SK-N-SH (cell line): ENCODE measurements at regions not wholly inside any gene's neighbourhood (a gene's known extent, or its start where the extent isn't known, plus 50 kb on each side); places are given as distances from the start of the nearest gene placed in this dataset.

ENCODE experiments used
- CTCF ChIA-PET: fragments of 300-600, 350-600 bp; formaldehyde crosslinking; extraction: SDS; loops from one replicate; lab custom pipeline; 2021; lab: Yijun Ruan, JAX
- POLR2A ChIA-PET: fragments of 350-600 bp; sonication (Branson Sonifier 250); formaldehyde crosslinking; extraction: SDS; loops from one replicate; lab custom pipeline; 2020; ENCODE audit warnings: antibody characterized with exemption, inconsistent platforms; lab: Yijun Ruan, JAX
- DNase-seq: peaks from one replicate; pipeline ENCODE4 v3.0.0; 2012
- H2AFZ ChIP-seq: fragments of 200-600 bp; sonication (generic); 2 replicates; pipeline ENCODE4 v1.8.1; 2016; ENCODE audit warnings: antibody characterized with exemption, mild to moderate bottlenecking, low read depth
- H3F3A ChIP-seq: fragments of 200-600 bp; sonication (generic); replicated peaks from 2 replicates; pipeline ENCODE3; 2016; ENCODE audit warnings: antibody characterized with exemption, mild to moderate bottlenecking; ENCODE audit not compliant: insufficient read depth
- H3K27ac ChIP-seq, 2 experiments: fragments of 200-500 bp in 1 of 2; fragments of 200-600 bp in 1 of 2; sonication (Bioruptor generic) in 1 of 2; sonication (generic), shearing (Covaris generic) in 1 of 2; 2 replicates each; pipeline versions ENCODE4 v1.5.1 to v1.6.1; 2014 to 2016; ENCODE audit warnings: low read depth in 2 of 2, inconsistent platforms in 1 of 2, low read length in 1 of 2, mild to moderate bottlenecking in 1 of 2, mixed read lengths in 1 of 2
- H3K27me3 ChIP-seq: fragments of 200-600 bp; sonication (generic), shearing (Covaris generic); 2 replicates; pipeline ENCODE4 v1.6.1; 2016; ENCODE audit warnings: mixed run types; ENCODE audit not compliant: insufficient read depth
- H3K36me3 ChIP-seq, 2 experiments: fragments of 200-500 bp in 1 of 2; fragments of 200-600 bp in 1 of 2; sonication (Bioruptor generic) in 1 of 2; sonication (generic) in 1 of 2; replicated peaks in 1 of 2; 2 replicates each; pipeline versions ENCODE3 to v1.5.1; 2014 to 2016; ENCODE audit warnings: low read length in 1 of 2, mild to moderate bottlenecking in 1 of 2; ENCODE audit not compliant: insufficient read depth in 2 of 2, control insufficient read depth in 1 of 2
- H3K4me1 ChIP-seq, 2 experiments: fragments of 200-500 bp in 1 of 2; fragments of 200-600 bp in 1 of 2; sonication (Bioruptor generic) in 1 of 2; sonication (generic), shearing (Covaris generic) in 1 of 2; 2 replicates each; pipeline versions ENCODE4 v1.5.1 to v1.6.1; 2014 to 2016; ENCODE audit warnings: low read depth in 1 of 2, low read length in 1 of 2, mixed run types in 1 of 2; ENCODE audit not compliant: insufficient read depth in 2 of 2, control insufficient read depth in 1 of 2
- H3K4me2 ChIP-seq: fragments of 200-600 bp; sonication (generic), shearing (Covaris generic); 2 replicates; pipeline ENCODE4 v1.6.1; 2017; ENCODE audit warnings: mixed run types
- H3K4me3 ChIP-seq, 2 experiments: fragments of 200-500 bp in 1 of 2; fragments of 200-600 bp in 1 of 2; sonication (Bioruptor generic) in 1 of 2; sonication (generic), shearing (Covaris generic) in 1 of 2; 2 replicates each; pipeline versions ENCODE4 v1.5.1 to v1.8.1; 2014 to 2016; ENCODE audit warnings: low read depth in 2 of 2, inconsistent platforms in 1 of 2, low read length in 1 of 2, mild to moderate bottlenecking in 1 of 2, mixed read lengths in 1 of 2, moderate library complexity in 1 of 2
- H3K79me2 ChIP-seq: fragments of 200-600 bp; sonication (generic); 2 replicates; pipeline ENCODE4 v1.8.1; 2017; ENCODE audit warnings: mild to moderate bottlenecking; ENCODE audit not compliant: insufficient read depth
- H3K9ac ChIP-seq: fragments of 200-600 bp; sonication (generic); 2 replicates; pipeline ENCODE4 v1.6.1; 2017; ENCODE audit warnings: mixed run types
- H3K9me2 ChIP-seq: fragments of 200-600 bp; sonication (generic); 2 replicates; pipeline ENCODE4 v1.6.1; 2017; ENCODE audit warnings: mixed run types
- H3K9me3 ChIP-seq: fragments of 200-600 bp; sonication (generic); 2 replicates; pipeline ENCODE4 v1.6.1; 2017; ENCODE audit warnings: mixed run types, mild to moderate bottlenecking, moderate library complexity
- H4K20me1 ChIP-seq: fragments of 200-600 bp; sonication (generic); 2 replicates; pipeline ENCODE4 v1.6.1; 2017; ENCODE audit warnings: mild to moderate bottlenecking, mixed run types; ENCODE audit not compliant: insufficient read depth
- CHD2 ChIP-seq: fragments of 150-350 bp; IDR thresholded peaks from 2 replicates; pipeline ENCODE4 v1.6.1; 2018; ENCODE audit warnings: low read length; ENCODE audit not compliant: partially characterized antibody
- CTCF ChIP-seq: fragments of 200-600 bp; sonication (generic); IDR thresholded peaks from 2 replicates; pipeline ENCODE4 v1.6.1; 2017; ENCODE audit warnings: antibody characterized with exemption, mild to moderate bottlenecking, moderate library complexity
- FOSL2 ChIP-seq: IDR thresholded peaks from 2 replicates; pipeline ENCODE4 v1.4.0; 2012; ENCODE audit warnings: low read depth, mild to moderate bottlenecking, moderate library complexity, borderline replicate concordance
- FOXJ3 ChIP-seq: sonication (generic); formaldehyde crosslinking; IDR thresholded peaks from 2 replicates; pipeline ENCODE4 v1.5.1; 2020; ENCODE audit warnings: mild to moderate bottlenecking, missing genetic modification reagents
- FOXM1 ChIP-seq: IDR thresholded peaks from 2 replicates; pipeline ENCODE4 v1.4.0; 2012; ENCODE audit warnings: low read depth, mild to moderate bottlenecking
- GABPA ChIP-seq: IDR thresholded peaks from 2 replicates; pipeline ENCODE4 v1.4.0; 2012; ENCODE audit warnings: low read depth, mild to moderate bottlenecking
- GATA2 ChIP-seq: sonication (generic); formaldehyde crosslinking; IDR thresholded peaks from 2 replicates; pipeline ENCODE4 v1.5.0; 2020; ENCODE audit warnings: mild to moderate bottlenecking, missing genetic modification reagents
- MEF2A ChIP-seq: IDR thresholded peaks from 2 replicates; pipeline ENCODE4 v1.4.0; 2012; ENCODE audit warnings: low read depth, borderline replicate concordance
- MXI1 ChIP-seq: IDR thresholded peaks from 2 replicates; pipeline ENCODE4 v1.6.1; 2012; ENCODE audit warnings: mild to moderate bottlenecking, low read depth, low read length, improper control_type of control experiment
- PBX3 ChIP-seq: IDR thresholded peaks from 2 replicates; pipeline ENCODE4; 2012
- POLR2AphosphoS5 ChIP-seq: IDR thresholded peaks from 2 replicates; pipeline ENCODE4 v1.6.1; 2012; ENCODE audit warnings: low read depth, low read length
- RAD21 ChIP-seq: IDR thresholded peaks from 2 replicates; pipeline ENCODE4 v1.6.1; 2012; ENCODE audit warnings: mild to moderate bottlenecking, low read length
- RCOR1 ChIP-seq: fragments of 150-350 bp; IDR thresholded peaks from 2 replicates; pipeline ENCODE4 v1.6.1; 2017; ENCODE audit warnings: antibody characterized with exemption, low read length
- REST ChIP-seq: IDR thresholded peaks from 2 replicates; pipeline ENCODE4 v1.6.1; 2012; ENCODE audit warnings: mild to moderate bottlenecking, low read depth, low read length, moderate library complexity
- RFX5 ChIP-seq: IDR thresholded peaks from 2 replicates; pipeline ENCODE4 v1.6.1; 2012; ENCODE audit warnings: mild to moderate bottlenecking, improper control_type of control experiment, low read length
- RXRA ChIP-seq: IDR thresholded peaks from 2 replicates; pipeline ENCODE4 v1.4.0; 2012; ENCODE audit warnings: low read depth, mild to moderate bottlenecking, borderline replicate concordance
- TAF1 ChIP-seq: IDR thresholded peaks from 2 replicates; pipeline ENCODE4 v1.6.1; 2012; ENCODE audit warnings: low read depth, mild to moderate bottlenecking, low read length, moderate library complexity, borderline replicate concordance
- TCF12 ChIP-seq: IDR thresholded peaks from 2 replicates; pipeline ENCODE4 v1.4.0; 2012
- TEAD4 ChIP-seq: IDR thresholded peaks from 2 replicates; pipeline ENCODE4 v1.4.0; 2012; ENCODE audit warnings: mild to moderate bottlenecking, borderline replicate concordance; ENCODE audit not compliant: insufficient read depth
- USF2 ChIP-seq: fragments of 150-350 bp; IDR thresholded peaks from 2 replicates; pipeline ENCODE4 v1.6.1; 2017; ENCODE audit warnings: antibody characterized with exemption, low read length, low read depth, borderline replicate concordance
- WGBS: methylation state at CpG from one replicate; pipeline ENCODE4 v1.1.6; 2017; ENCODE audit warnings: low lambda C conversion rate; 5-methylcytosine and 5-hydroxymethylcytosine counted together

- TF ChIP-seq FOXM1, result no peak
- no peak for TF ChIP-seq RAD21
- no peak for TF ChIP-seq REST
- no peak for TF ChIP-seq CHD2
- no peak for TF ChIP-seq MEF2A
- TF ChIP-seq USF2, result no peak
- no peak for TF ChIP-seq CTCF
- no peak for TF ChIP-seq FOSL2
- TF ChIP-seq MXI1, result no peak
- no peak for TF ChIP-seq TEAD4
- no peak for TF ChIP-seq TAF1
- TF ChIP-seq RFX5, result no peak
- no peak for TF ChIP-seq TCF12
- no peak for TF ChIP-seq GABPA
- no peak for TF ChIP-seq GATA2 (CRISPR knock-in tag)
- TF ChIP-seq RCOR1, result no peak
- TF ChIP-seq PBX3, result no peak
- TF ChIP-seq POLR2AphosphoS5, result no peak
- TF ChIP-seq FOXJ3 (CRISPR knock-in tag), result no peak
- no peak for TF ChIP-seq RXRA
- Histone ChIP-seq H3K9me2 (no peaks in the 10 kb centered on the region), H3K27ac (no peak overlapping the region), H3K4me3 (no peak overlapping the region), H2AFZ (no peak overlapping the region), H3K36me3 (no peaks in the 10 kb centered on the region), H3K9me3 (no peaks in the 10 kb centered on the region), H3K79me2 (no peaks in the 10 kb centered on the region), H4K20me1 (no peaks in the 10 kb centered on the region), H3K4me1 (no peaks in the 10 kb centered on the region), H3K4me2 (no peak overlapping the region), H3K27me3 (no peaks in the 10 kb centered on the region; the same call in 1 of the 2 replicates), H3K9ac (no peak overlapping the region), H3F3A (no peaks in the 10 kb centered on the region)
- 55% methylated on average over 4 of the region's 4 CpGs for WGBS
- POLR2A ChIA-PET, result no interaction called here
- CTCF ChIA-PET, result interaction anchor here (0.6 to 1.3 kb wide), 8 partner anchors 72 to 1624 kb away, joined by 3 to 5 read pairs (median 3); no protein-coding TSS in a partner anchor
- no peak for DNase-seq
Measured at GRCh38 chr17:13302983-13303382, 285.2 kb upstream of the ELAC2 start.
